HuH-7.5 (cell line): ENCODE measurements at regions not wholly inside any gene's neighbourhood (a gene's known extent, or its start where the extent isn't known, plus 50 kb on each side); places are given as distances from the start of the nearest gene placed in this dataset.
"Not testable (repeated sequence)": the region's sequence is repeated elsewhere in the genome, so short reads cannot be mapped to it uniquely, and the experiment has no call there.

Experiments
- DNase-seq: peaks from one replicate; pipeline ENCODE4 v3.0.0; 2011; ENCODE audit warnings: low spot score

GRCh38 chr4:111959222-111959621 is 186.0 kb upstream of the FAM241A start:
- DNase-seq = no peak

- DNase-seq = no peak
Measured at GRCh38 chr4:111960241-111960667, 185.0 kb upstream of the FAM241A start.

- not testable (repeated sequence) for DNase-seq
Measured at GRCh38 chr4:111961026-111961425, 184.2 kb upstream of the FAM241A start.

GRCh38 chr4:111961809-111962208 is 183.4 kb upstream of the FAM241A start:
- no peak for DNase-seq

GRCh38 chr4:111963158-111963700 is 182.0 kb upstream of the FAM241A start:
- DNase-seq = no peak

GRCh38 chr4:111977419-111977965 is 167.8 kb upstream of the FAM241A start:
- no peak for DNase-seq

- DNase-seq = no peak
Measured at GRCh38 chr4:111979921-111980320, 165.3 kb upstream of the FAM241A start.

GRCh38 chr4:111982089-111982488 is 163.2 kb upstream of the FAM241A start:
- DNase-seq = no peak

- no peak for DNase-seq
Measured at GRCh38 chr4:111984169-111984819, 161.0 kb upstream of the FAM241A start.

- DNase-seq = no peak
Measured at GRCh38 chr4:111985426-111985825, 159.8 kb upstream of the FAM241A start.

- no peak for DNase-seq
Measured at GRCh38 chr4:111986095-111986494, 159.2 kb upstream of the FAM241A start.

GRCh38 chr4:111988514-111988913 is 156.7 kb upstream of the FAM241A start:
- DNase-seq = no peak

- no peak for DNase-seq
Measured at GRCh38 chr4:111989817-111990216, 155.4 kb upstream of the FAM241A start.

GRCh38 chr4:111991163-111991562 is 154.1 kb upstream of the FAM241A start:
- no peak for DNase-seq

- DNase-seq = no peak
Measured at GRCh38 chr4:111991797-111992196, 153.5 kb upstream of the FAM241A start.

GRCh38 chr4:111992351-111993168 is 152.7 kb upstream of the FAM241A start:
- no peak for DNase-seq

- DNase-seq = no peak
Measured at GRCh38 chr4:111994392-111994791, 150.9 kb upstream of the FAM241A start.

GRCh38 chr4:111997785-111998184 is 147.5 kb upstream of the FAM241A start:
- no peak for DNase-seq

- no peak for DNase-seq
Measured at GRCh38 chr4:111999801-112000200, 145.5 kb upstream of the FAM241A start.

GRCh38 chr4:112001041-112001440 is 144.2 kb upstream of the FAM241A start:
- no peak for DNase-seq

- no peak for DNase-seq
Measured at GRCh38 chr4:112002248-112002661, 143.0 kb upstream of the FAM241A start.

- no peak for DNase-seq
Measured at GRCh38 chr4:112003231-112003907, 141.9 kb upstream of the FAM241A start.
